SH-SY5Y (cell line): ENCODE measurements at regions not wholly inside any gene's neighbourhood (a gene's known extent, or its start where the extent isn't known, plus 50 kb on each side); places are given as distances from the start of the nearest gene placed in this dataset.

Source experiments
- GATA2 ChIP-seq: IDR thresholded peaks from 2 replicates; pipeline ENCODE4 v1.6.1; 2011; ENCODE audit warnings: mild to moderate bottlenecking, low read depth, low read length
- GATA3 ChIP-seq: IDR thresholded peaks from 2 replicates; pipeline ENCODE4 v1.6.1; 2011; ENCODE audit warnings: low read depth, mild to moderate bottlenecking, low read length, moderate library complexity

- TF ChIP-seq GATA3 (no peak), GATA2 (no peak)
These were observed 173.4 kb upstream of the PZP start for GRCh38 chr12:9381619-9382018.
